ENCODE measurements at regions not wholly inside any gene's neighbourhood (a gene's known extent, or its start where the extent isn't known, plus 50 kb on each side); places are given as distances from the start of the nearest gene placed in this dataset.

GRCh38 chr6:105604587-105604884, 201.7 kb upstream of the PREP start:
- ChIA-PET CTCF (ENCODE audit: low intra/inter-chr PET ratio, low total read pairs) (no interaction called here), POLR2A (no interaction called here)
- Histone ChIP-seq H3K4me1 (ENCODE audit: insufficient read depth, low read length) (peaks cover 7% of the 10 kb centered on the region), H3K9ac (ENCODE audit: insufficient read depth, low read depth, low read length) (no peak overlapping the region), H3K36me3 (replicated peaks in 1 of 2; ENCODE audit: control insufficient read depth in 1 of 2, insufficient read depth in 2 of 2, low read length in 2 of 2) (no peaks in the 10 kb centered on the region), H3K9me3 (ENCODE audit: low read length) (no peaks in the 10 kb centered on the region), H4K20me1 (ENCODE audit: insufficient read depth, low read length) (no peaks in the 10 kb centered on the region), H2AFZ (ENCODE audit: low read length) (no peak overlapping the region), H3K4me3 (replicated peaks in 1 of 3; ENCODE audit: insufficient read depth in 1 of 3, low read depth in 2 of 3, low read length in 3 of 3) (no peak overlapping the region), H3K27me3 (ENCODE audit: control insufficient read depth in 1 of 2, insufficient read depth in 2 of 2, low read length in 2 of 2) (peaks cover 0 to 18% of the 10 kb centered on the region in 2 experiments; a peak in 1 of 5 replicates), H3K79me2 (ENCODE audit: insufficient read depth, low read length) (no peaks in the 10 kb centered on the region), H3K27ac (ENCODE audit: extremely low read length, insufficient read depth, low read length) (no peak overlapping the region), H3K4me2 (ENCODE audit: low read depth, low read length) (no peak overlapping the region)
- intact Hi-C loops (cut with micrococcal nuclease; ENCODE audit: unreplicated experiment) (no loop called here), in situ Hi-C loops (cut with HindIII; ENCODE audit: extremely low pct_ligation_motif_present, low pct_unique_long_range_greater_than_20kb) (no loop called here)
- 1% methylated on average over 3 of the region's 3 CpGs for WGBS (ENCODE audit: low lambda C conversion rate)
- no TSS peak for BruUV-seq (replicated peaks)
- no peak for DNase-seq (ENCODE audit: low spot score)
- FAIRE-seq, result no peak
- no peak for ATAC-seq
- TF ChIP-seq RFX3 (CRISPR knock-in tag; IDR thresholded peaks at IDR 0.05) (no peak), ZNF576 (CRISPR knock-in tag; IDR thresholded peaks at IDR 0.05) (no peak), ZNF562 (CRISPR knock-in tag; IDR thresholded peaks at IDR 0.05; ENCODE audit: borderline replicate concordance) (no peak), ZSCAN5A (CRISPR knock-in tag; IDR thresholded peaks at IDR 0.05; ENCODE audit: borderline replicate concordance) (no peak), ZNF572 (CRISPR knock-in tag; IDR thresholded peaks at IDR 0.05) (no peak), NFRKB (IDR thresholded peaks at IDR 0.05) (no peak), CENPBD1 (CRISPR knock-in tag; IDR thresholded peaks at IDR 0.05; ENCODE audit: borderline replicate concordance, low read depth) (no peak), ZFAT (CRISPR knock-in tag; conservative IDR thresholded peaks at IDR 0.05) (no peak), BCLAF1 (IDR thresholded peaks at IDR 0.05) (no peak), NFYC (CRISPR knock-in tag; IDR thresholded peaks at IDR 0.05) (no peak), ZNF414 (CRISPR knock-in tag; IDR thresholded peaks at IDR 0.05) (no peak), STAT6 (CRISPR knock-in tag; IDR thresholded peaks at IDR 0.05; ENCODE audit: borderline replicate concordance) (no peak), ZBTB2 (CRISPR knock-in tag; IDR thresholded peaks at IDR 0.05; ENCODE audit: low read depth) (no peak), MED13 (CRISPR knock-in tag; IDR thresholded peaks at IDR 0.05) (no peak), ZMYM4 (CRISPR knock-in tag; IDR thresholded peaks at IDR 0.05) (no peak)
